Cardiac fibroblast (primary cell): ENCODE measurements at regions not wholly inside any gene's neighbourhood (a gene's known extent, or its start where the extent isn't known, plus 50 kb on each side); places are given as distances from the start of the nearest gene placed in this dataset.
"Not testable (repeated sequence)": the region's sequence is repeated elsewhere in the genome, so short reads cannot be mapped to it uniquely, and the experiment has no call there.

Experiments used
- DNase-seq, 2 donors: peaks; one replicate each; pipeline versions ENCODE4 v3.0.0 to v3.0.0-alpha.2; 2010; ENCODE audit warnings: low read depth in 2 of 2
- H3K4me3 ChIP-seq, 2 donors: replicated peaks in 1 of 2; 1 replicate in 1 of 2; 2 replicates in 1 of 2; pipeline ENCODE4 v1.5.1; 2011; ENCODE audit warnings: low read depth in 2 of 2, low read length in 2 of 2, mild to moderate bottlenecking in 2 of 2, moderate library complexity in 1 of 2
- TF ChIP-seq, protein P1 (sequence below): IDR thresholded peaks from one replicate; pipeline ENCODE4 v1.5.1; 2011; ENCODE audit warnings: low read depth, mild to moderate bottlenecking, low read length, inconsistent platforms

DNA sequence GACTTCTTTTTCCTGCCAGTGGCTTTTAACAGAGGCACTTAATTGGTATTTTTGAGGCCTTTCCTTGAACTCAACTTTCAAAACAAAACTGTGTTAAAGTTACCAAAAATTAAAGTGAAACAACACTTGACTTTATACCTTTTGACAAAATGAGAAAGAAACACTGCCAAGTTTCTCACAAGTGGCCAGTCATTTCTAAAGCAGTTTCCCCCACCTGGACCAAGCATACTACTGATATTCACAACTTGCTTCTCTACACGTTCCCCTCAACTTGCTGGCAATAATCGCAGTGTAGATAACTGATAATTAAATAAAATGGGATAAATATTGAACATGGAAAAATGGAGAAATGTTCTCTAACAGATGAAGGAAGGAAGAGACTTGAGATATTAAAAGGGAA lies 135.7 kb downstream of the TLR4 start:
- no peak overlapping the region for H3K4me3 ChIP-seq
- no peak for DNase-seq
- TF ChIP-seq, protein P1, sequence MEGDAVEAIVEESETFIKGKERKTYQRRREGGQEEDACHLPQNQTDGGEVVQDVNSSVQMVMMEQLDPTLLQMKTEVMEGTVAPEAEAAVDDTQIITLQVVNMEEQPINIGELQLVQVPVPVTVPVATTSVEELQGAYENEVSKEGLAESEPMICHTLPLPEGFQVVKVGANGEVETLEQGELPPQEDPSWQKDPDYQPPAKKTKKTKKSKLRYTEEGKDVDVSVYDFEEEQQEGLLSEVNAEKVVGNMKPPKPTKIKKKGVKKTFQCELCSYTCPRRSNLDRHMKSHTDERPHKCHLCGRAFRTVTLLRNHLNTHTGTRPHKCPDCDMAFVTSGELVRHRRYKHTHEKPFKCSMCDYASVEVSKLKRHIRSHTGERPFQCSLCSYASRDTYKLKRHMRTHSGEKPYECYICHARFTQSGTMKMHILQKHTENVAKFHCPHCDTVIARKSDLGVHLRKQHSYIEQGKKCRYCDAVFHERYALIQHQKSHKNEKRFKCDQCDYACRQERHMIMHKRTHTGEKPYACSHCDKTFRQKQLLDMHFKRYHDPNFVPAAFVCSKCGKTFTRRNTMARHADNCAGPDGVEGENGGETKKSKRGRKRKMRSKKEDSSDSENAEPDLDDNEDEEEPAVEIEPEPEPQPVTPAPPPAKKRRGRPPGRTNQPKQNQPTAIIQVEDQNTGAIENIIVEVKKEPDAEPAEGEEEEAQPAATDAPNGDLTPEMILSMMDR: no peak

DNA sequence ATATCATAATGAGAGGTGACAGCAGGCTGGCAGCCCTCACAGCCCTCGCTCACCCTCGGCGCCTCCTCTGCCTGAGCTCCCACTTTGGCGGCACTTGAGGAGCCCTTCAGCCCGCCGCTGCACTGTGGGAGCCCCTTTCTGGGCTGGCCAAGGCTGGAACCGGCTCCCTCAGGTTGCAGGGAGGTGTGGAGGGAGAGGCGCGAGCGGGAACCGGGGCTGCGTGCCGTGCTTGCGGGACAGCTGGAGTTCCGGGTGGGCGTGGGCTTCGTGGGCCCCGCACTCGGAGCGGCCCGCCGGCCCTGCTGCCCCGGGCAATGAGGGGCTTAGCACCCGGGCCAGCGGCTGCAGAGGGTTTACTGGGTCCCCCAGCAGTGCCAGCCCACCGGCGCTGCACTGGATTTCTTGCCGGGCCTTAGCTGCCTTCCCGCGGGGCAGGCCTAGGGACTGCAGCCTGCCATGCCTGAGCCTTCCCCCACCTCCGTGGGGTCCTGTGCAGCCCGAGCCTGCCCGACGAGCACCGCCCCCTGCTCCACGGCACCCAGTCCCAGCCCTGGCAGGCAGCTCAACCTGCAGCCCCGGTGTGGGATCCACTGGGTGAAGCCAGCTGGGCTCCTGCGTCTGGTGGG lies 147.7 kb downstream of the TLR4 start:
- not testable (repeated sequence) for DNase-seq, H3K4me3 ChIP-seq

DNA sequence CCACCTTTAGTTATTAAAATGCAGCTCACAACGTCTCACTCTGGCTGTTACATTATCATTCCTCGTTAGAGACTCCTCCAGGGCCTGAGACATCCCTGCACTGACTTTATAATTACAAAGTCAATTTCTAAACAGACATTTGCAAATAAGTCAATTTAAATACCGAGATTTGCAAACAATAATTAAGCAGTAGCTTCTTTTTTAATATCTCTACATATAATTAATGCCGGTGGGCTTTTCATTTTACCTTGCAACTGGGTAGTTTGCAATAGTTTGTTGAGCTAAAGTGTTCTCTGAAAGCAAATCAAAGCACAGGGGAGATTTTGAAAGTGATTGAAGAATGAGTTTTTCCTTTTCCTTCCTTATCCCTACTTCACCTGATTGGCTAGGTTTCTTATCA lies 154.4 kb downstream of the TLR4 start:
- TF ChIP-seq, protein P1: no peak
- H3K4me3 ChIP-seq: no peak overlapping the region
- no peak for DNase-seq

DNA sequence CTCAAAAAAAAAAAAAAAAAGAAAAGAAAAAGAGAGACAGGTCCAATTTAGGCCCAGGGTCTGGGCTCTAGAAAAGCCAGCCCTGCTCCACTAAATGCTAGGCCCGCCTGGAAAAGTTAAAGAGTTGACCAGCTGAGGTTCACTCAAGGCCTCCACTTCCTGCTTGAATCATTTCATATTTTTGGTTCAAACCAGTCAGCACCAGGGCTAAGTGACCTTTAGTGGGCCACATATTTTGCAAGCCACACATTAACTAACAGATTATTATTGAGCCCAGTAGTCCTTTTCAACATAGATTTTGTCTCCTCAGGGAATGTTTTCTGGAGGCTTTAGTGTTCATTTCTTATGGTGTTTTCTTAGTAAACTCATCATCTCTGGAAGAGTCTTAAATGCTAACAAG lies 156.6 kb downstream of the TLR4 start:
- peak in 1 of 2 donors; percentile 0 for DNase-seq
- H3K4me3 ChIP-seq: no peak overlapping the region
- TF ChIP-seq, protein P1: no peak

DNA sequence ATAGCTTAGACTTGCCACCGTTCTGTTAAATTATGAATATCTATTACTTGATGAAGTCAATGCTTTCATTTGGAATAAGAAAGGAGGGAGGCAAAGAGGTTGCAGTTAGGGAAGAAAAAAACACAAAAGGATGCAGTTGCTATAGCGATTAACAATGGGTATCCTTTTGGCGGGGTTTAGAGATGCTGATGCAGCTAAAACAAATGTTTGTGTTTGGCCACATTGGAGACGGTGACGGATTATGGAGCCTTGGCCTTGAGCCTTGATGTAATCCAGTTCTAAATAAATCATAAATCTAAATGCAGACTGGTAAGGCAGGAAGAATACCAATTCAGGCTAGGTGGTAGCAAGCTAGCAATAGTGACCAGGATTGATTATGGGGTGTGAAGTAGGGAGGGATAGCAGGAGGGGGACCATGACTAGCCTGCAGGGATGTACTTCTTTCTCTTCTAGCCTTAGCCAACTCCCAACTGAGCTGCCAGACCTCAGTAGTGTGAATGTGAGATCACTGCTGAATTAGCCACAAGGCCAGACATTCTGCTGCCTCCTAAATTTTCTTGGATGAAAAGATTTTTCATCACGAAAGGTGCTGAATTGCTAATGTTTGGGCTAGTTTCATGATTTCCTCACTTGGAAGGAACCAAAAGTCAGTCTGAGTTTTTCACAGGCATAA lies 160.3 kb downstream of the TLR4 start:
- H3K4me3 ChIP-seq: no peak overlapping the region
- no peak for DNase-seq
- TF ChIP-seq, protein P1: no peak

DNA sequence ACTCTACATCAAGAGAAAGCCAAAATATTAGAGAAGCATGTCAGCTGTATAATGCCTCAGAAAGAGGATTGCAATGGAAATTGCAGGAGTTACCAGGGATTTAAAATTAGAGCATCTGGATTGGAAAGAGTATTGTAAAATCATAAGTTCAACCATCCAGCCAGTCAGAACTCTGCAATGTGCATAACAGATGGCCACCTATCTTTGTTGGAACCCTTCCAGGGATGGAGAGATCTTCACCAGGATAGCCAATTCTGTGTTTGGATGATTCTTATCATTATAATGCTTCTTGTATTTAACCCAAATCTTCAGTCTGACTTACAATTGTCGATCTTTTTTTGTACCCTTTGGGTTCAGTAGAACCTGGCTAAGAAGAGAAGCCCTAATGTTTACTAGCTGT lies 164.4 kb downstream of the TLR4 start:
- DNase-seq: no peak
- no peak overlapping the region for H3K4me3 ChIP-seq
- TF ChIP-seq, protein P1: no peak

DNA sequence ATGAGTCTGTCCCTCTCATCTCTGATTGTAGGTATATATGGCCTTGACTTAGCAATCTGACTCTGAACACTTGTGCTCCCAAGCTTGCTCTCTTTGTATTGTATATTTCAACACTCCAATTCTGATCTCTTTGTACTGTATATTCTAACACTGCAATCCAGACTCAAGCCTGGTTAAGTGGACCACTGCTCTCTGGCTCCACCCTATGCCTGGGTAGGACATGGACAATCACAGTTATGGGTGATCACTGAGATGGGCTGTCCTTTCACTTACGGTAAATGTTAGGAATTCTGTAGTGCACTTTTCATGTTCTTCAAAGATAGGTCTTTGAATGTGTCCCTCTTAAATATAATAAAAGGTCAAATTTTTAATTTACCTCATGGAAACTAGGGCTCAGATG lies 165.1 kb downstream of the TLR4 start:
- no peak overlapping the region for H3K4me3 ChIP-seq
- TF ChIP-seq, protein P1: no peak
- DNase-seq: no peak
